ENCODE measurements at regions not wholly inside any gene's neighbourhood (a gene's known extent, or its start where the extent isn't known, plus 50 kb on each side); places are given as distances from the start of the nearest gene placed in this dataset.

DNA sequence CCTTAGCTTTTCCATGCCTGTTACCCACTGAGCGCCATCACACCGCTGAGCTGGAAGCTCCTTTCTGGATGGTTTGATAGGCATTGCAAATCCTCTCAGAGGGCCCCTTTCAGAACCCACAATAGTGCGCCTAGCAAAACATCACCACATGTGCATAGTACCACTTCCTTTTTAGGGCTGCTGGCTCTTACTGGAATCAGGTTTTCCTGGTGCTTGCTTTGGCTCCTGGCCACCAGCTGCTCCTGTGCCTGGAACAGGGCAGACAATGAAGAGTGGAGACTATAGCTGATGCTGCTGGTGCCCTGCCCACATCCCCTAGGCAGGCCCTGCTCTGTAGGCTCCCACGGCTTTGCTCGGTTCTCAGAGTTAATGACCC, 163.6 kb upstream of the SEMA6A start:
- TF ChIP-seq, protein P1, sequence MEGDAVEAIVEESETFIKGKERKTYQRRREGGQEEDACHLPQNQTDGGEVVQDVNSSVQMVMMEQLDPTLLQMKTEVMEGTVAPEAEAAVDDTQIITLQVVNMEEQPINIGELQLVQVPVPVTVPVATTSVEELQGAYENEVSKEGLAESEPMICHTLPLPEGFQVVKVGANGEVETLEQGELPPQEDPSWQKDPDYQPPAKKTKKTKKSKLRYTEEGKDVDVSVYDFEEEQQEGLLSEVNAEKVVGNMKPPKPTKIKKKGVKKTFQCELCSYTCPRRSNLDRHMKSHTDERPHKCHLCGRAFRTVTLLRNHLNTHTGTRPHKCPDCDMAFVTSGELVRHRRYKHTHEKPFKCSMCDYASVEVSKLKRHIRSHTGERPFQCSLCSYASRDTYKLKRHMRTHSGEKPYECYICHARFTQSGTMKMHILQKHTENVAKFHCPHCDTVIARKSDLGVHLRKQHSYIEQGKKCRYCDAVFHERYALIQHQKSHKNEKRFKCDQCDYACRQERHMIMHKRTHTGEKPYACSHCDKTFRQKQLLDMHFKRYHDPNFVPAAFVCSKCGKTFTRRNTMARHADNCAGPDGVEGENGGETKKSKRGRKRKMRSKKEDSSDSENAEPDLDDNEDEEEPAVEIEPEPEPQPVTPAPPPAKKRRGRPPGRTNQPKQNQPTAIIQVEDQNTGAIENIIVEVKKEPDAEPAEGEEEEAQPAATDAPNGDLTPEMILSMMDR (IDR thresholded peaks at IDR 0.05), result no peak
- TF ChIP-seq, protein P2, sequence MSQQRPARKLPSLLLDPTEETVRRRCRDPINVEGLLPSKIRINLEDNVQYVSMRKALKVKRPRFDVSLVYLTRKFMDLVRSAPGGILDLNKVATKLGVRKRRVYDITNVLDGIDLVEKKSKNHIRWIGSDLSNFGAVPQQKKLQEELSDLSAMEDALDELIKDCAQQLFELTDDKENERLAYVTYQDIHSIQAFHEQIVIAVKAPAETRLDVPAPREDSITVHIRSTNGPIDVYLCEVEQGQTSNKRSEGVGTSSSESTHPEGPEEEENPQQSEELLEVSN (IDR thresholded peaks at IDR 0.05; ENCODE audit: borderline replicate concordance, low read depth), result no peak
- no peak for TF ChIP-seq ESRRA (IDR thresholded peaks at IDR 0.05; ENCODE audit: borderline replicate concordance, low read length)
- no peak for TF ChIP-seq POLR2A (IDR thresholded peaks at IDR 0.05; ENCODE audit: low read length)
- TF ChIP-seq CEBPB (IDR thresholded peaks at IDR 0.05), result no peak
- no peak for TF ChIP-seq NPAS2 (CRISPR knock-in tag; IDR thresholded peaks at IDR 0.05; ENCODE audit: borderline replicate concordance)
- no peak for TF ChIP-seq RFX5 (IDR thresholded peaks at IDR 0.05)
- TF ChIP-seq, protein P3, sequence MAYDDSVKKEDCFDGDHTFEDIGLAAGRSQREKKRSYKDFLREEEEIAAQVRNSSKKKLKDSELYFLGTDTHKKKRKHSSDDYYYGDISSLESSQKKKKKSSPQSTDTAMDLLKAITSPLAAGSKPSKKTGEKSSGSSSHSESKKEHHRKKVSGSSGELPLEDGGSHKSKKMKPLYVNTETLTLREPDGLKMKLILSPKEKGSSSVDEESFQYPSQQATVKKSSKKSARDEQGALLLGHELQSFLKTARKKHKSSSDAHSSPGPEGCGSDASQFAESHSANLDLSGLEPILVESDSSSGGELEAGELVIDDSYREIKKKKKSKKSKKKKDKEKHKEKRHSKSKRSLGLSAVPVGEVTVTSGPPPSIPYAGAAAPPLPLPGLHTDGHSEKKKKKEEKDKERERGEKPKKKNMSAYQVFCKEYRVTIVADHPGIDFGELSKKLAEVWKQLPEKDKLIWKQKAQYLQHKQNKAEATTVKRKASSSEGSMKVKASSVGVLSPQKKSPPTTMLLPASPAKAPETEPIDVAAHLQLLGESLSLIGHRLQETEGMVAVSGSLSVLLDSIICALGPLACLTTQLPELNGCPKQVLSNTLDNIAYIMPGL (CRISPR knock-in tag; IDR thresholded peaks at IDR 0.05; ENCODE audit: borderline replicate concordance), result no peak
- no peak for TF ChIP-seq RAD21 (conservative IDR thresholded peaks at IDR 0.05 in 1 of 2, IDR thresholded peaks at IDR 0.05 in 1 of 2)
- TF ChIP-seq PHF8 (IDR thresholded peaks at IDR 0.05; ENCODE audit: borderline replicate concordance, low read depth), result no peak
- TF ChIP-seq CHD4 (IDR thresholded peaks at IDR 0.05; ENCODE audit: borderline replicate concordance), result no peak
- TF ChIP-seq FOSL2 (IDR thresholded peaks at IDR 0.05), result no peak
- no peak for TF ChIP-seq FOSL2 (CRISPR knock-in tag; IDR thresholded peaks at IDR 0.05)
